KOPT-K1 (cell line): ENCODE measurements at regions not wholly inside any gene's neighbourhood (a gene's known extent, or its start where the extent isn't known, plus 50 kb on each side); places are given as distances from the start of the nearest gene placed in this dataset.

Experiments
- H3K27ac ChIP-seq: fragments of 200-600 bp; sonication (generic); 2 replicates; pipeline ENCODE4 v1.5.1; 2016; ENCODE audit warnings: antibody characterized with exemption, mild to moderate bottlenecking, low read depth, low read length; ENCODE audit not compliant: poor library complexity, severe bottlenecking
- H3K36me3 ChIP-seq: fragments of 200-600 bp; sonication (generic); 2 replicates; pipeline ENCODE4 v1.5.1; 2017; ENCODE audit warnings: antibody characterized with exemption, mild to moderate bottlenecking, low read length, moderate library complexity; ENCODE audit not compliant: insufficient read depth
- H3K9me3 ChIP-seq: fragments of 200-600 bp; sonication (generic); 2 replicates; pipeline ENCODE4 v1.5.1; 2017; ENCODE audit warnings: antibody characterized with exemption, low read length, mild to moderate bottlenecking; ENCODE audit not compliant: insufficient read depth, poor library complexity, severe bottlenecking

DNA sequence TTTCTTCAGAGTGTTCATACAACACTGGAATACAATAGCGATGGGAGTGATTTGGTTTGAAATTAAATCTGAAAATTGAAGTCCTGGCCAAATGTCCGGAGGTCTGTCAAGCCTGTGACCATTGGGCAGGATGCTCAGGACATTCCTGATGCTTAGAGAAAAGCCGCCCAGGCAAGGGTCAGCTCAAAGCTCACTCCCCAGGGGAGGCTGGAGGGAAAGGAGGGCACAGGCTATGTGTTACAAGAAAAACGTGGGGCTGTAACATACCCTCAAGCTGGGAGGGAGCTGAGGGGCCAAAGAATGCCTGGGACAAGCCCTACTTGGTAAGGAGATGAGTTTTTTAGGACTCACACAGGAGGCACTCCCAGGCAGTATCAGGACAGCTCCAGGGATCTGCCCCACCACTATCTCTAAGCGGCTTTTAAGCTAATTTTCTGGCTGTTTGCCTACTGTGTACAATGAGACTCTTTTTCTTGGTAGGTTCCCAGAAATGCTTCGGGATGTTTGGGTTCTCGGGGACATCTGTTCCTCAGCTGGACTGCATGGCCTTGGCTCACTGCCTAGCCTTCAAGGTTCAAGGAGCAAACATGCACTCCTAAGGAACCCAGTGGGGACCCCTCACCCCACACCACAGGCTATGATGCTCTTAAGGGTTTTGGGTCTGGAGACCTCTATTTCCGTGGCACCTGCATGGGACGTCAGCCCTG, 500.1 kb downstream of the BRD1 start:
- no peaks in the 10 kb centered on the region for H3K9me3 ChIP-seq

DNA sequence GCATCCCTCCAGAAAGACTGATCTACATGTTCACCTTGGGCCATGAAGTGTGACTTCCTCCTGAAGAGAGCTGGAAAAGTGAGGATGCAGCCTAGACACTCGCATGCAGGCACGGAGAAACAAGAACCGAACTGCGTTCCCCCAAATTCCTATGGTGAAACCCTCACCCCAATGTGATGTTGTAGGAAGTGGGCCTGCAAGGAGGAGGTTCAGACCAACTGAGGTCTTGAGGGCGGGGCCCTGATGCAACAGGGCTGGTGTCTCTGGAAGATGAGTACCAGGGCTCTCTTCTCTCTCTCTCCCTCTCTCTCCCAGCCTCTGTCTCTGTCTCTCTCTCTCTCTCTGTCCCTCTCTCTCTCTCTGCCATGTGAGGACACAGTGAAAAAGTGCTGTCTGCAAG, 501.1 kb downstream of the BRD1 start:
- Histone ChIP-seq H3K36me3 (no peaks in the 10 kb centered on the region), H3K27ac (no peak overlapping the region), H3K9me3 (no peaks in the 10 kb centered on the region)

More for the DNA sequence above, 500.1 kb downstream of the BRD1 start:
- H3K36me3 ChIP-seq, result no peaks in the 10 kb centered on the region
- H3K27ac ChIP-seq, result no peak overlapping the region

DNA sequence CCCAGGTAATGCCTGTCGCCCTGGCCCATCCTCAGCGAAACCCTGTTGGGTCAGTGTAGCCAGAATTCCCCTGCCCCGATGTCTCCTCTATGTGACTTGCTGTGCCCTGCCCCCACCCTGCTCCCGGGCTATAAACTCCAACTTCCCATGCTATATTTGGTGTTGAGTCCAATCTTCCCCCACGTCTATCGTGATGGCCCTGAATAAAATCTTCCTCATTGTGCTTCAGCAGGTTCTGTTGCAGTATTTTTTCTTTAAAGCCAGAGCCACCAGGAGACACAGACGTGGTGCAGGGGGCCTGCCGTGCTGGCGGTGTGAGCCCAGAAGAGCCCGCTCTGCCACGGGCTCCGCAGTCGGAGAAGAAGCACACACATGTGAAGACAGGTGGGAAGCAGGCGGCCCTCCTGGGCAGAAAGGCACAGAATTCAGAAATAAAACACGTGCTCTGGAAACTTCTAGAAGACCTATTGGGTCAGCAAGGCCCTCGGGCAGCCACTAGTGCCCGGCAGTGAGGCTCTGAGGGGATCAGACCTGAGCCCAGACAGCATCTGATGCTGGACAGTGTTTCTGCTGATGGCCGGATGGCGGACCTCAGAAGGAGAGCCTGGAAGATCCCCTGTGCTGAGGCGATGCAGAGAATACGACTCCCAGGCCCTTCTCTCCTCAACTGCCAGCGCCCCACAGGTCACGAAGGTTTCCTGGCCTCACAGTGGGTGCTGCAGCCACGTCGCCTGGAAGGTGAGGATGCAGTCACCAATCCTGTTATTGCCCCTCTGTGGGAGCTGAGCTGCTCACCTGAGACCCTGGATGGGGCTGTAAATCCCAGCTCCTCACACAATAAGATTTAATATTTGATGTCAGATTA, 501.9 kb downstream of the BRD1 start:
- H3K36me3 ChIP-seq, result no peaks in the 10 kb centered on the region
- no peaks in the 10 kb centered on the region for H3K9me3 ChIP-seq
- no peak overlapping the region for H3K27ac ChIP-seq

DNA sequence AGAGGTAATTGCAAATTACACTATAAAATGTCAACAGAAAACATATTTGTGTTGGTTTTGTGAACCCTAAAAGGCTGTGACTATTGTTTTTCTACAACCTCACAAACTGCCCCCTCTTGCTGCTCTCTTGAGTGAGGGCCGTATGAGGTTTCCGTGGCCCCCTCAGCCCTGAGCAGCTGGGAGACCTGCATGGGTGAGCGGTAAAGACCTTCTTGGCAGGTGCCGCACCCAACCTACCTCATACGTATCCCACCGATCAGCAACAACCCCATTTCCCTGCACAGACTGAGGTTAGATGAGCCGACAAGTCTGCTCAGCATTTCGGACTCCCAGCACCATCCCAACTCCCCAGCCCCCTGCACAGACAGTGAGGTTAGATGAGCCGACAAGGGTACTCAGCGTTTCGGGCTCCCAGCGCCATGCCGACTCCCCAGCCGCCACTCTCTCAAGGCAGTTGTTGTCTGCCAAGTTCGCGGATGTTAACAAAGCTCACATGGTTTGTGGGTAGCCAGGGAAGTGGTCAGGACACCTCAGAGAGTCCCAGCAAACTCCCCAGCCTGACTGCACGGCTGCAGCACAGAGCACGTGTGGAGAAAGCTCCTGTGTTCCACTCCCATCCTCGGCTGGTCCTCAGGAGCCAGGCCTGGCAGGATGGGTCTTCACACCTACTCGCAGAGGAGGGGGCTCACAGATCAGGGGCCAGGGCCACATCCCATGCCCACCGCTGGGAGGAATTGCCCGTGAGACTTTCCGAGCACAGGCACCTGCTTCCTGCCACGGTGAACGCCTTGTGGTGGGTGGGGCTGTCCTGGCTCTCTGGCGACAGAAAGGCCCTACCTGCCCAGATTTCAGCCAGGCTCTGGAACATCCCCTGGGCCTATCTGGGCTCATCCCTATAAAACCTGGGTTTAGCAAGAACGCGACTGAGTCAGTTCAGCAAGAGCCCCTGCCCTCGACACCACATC, 502.9 kb downstream of the BRD1 start:
- H3K36me3 ChIP-seq, result no peaks in the 10 kb centered on the region
- H3K27ac ChIP-seq, result no peak overlapping the region
- H3K9me3 ChIP-seq, result no peaks in the 10 kb centered on the region

DNA sequence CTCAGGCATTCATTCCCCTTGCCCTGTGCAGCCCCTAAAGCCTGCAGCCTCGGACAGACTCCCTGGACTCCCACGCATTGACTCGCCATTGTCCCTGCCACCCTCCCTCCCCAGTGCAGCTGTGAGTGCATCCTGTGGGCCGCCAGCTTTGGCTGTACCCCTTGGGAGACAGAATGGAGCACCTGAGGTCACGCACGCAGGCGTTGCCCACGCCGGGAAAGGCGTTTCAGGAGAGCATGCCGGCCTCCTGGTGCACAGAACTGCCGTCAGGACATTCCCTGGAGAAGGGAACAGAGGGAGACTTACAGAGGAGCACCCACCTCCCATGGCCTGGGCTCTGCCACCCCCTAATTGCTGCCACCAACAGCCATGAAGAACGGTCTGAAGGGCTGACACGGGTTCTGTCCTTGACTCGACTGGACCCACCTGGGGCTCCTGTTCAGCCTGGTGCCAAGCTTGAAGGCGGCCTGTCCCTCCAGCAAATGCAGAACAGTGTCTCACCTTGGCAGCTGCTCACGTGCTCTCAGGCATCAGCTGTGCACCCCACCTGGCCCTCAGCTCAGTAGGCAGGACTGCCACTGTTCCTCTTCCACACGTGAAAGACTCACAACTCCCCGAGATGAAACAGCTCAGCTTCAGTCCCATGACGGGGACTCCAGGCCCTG, 503.8 kb downstream of the BRD1 start:
- no peak overlapping the region for H3K27ac ChIP-seq
- no peaks in the 10 kb centered on the region for H3K9me3 ChIP-seq
- no peaks in the 10 kb centered on the region for H3K36me3 ChIP-seq

DNA sequence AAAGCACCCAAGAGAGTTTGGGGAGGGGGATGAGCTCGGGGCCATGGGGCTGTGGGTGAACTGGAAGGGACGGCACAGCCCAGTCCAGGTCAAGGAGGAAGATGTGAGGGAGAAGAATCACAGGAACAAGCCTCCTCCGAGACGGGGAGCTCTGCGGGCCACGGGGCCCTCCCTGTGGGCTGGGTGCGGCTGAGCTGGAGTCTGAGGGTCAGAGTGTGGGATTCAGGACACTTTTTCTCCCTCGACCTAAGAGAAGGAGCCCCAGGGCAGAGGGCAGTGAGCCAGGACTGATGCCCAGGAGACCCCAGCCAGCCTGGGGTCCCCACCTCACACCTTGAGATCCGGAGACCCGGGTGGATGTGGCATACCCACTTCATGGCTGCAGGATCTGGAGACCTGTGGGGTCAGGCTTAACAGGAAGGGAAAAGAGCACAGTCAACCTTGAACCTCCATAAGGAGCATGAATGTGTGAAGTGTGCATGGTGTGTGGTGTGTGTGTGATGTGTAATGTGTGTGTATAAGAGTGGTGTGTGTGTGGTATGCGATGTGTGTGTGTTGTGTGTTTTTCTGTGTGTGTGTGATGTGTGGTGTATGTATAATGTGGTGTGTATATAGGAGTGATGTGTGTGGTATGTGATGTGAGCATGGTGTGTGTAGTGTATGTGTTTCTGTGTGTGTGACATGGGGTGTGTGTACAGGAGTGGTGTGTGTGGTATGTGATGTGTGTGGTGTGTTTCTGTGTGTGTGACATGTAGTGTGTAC, 504.6 kb downstream of the BRD1 start:
- no peaks in the 10 kb centered on the region for H3K9me3 ChIP-seq
- no peak overlapping the region for H3K27ac ChIP-seq
- H3K36me3 ChIP-seq, result no peaks in the 10 kb centered on the region

DNA sequence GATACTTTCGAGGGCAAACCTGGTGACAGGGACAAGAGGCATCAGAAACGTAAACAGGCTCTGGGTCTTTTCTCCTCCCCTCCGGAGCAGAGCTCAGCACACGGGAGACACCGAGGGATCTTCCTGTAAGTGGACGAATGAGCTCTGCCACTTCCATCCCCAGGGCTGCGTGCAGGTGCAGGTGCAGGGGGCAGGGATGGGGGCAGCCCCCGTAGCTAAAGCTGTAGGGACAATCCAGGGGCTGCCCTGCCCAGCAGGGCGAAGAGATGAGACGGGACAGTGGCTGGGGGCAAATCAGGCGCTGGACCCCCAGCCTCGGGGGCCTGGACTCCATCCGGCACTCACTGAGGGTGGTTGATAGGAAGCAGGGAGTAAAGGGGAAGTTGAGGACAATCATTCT, 505.4 kb downstream of the BRD1 start:
- Histone ChIP-seq H3K9me3 (no peaks in the 10 kb centered on the region), H3K27ac (no peak overlapping the region), H3K36me3 (no peaks in the 10 kb centered on the region)

DNA sequence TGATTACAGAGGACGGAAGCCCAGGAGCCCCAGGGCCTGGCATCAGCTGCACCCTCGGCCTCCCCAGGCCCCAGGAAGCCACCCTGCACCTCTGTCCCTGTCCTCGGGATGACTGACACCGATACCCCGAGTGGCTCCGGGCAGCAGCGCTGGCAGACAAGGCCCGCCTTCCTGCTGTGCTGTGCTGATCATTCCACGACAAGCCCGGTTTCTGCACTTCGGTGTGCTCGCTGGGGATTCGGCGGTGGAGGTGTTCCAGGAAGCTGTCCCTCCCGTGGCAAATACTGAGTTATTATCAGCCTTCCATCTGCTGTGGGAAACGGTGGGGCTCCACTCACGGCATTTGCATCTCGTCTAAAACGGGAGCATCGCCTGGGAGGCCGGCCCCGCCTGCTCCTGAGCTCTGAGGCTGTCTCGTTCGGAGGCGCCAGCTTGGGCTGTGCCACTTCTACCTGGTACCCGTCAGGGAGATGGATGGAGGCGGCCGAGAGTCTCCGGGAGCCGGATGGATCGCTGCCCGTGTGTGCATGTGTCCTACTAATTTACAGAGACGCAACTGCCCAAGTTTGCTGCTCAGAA, 506.1 kb downstream of the BRD1 start:
- no peak overlapping the region for H3K27ac ChIP-seq
- H3K9me3 ChIP-seq, result no peaks in the 10 kb centered on the region
- no peaks in the 10 kb centered on the region for H3K36me3 ChIP-seq

DNA sequence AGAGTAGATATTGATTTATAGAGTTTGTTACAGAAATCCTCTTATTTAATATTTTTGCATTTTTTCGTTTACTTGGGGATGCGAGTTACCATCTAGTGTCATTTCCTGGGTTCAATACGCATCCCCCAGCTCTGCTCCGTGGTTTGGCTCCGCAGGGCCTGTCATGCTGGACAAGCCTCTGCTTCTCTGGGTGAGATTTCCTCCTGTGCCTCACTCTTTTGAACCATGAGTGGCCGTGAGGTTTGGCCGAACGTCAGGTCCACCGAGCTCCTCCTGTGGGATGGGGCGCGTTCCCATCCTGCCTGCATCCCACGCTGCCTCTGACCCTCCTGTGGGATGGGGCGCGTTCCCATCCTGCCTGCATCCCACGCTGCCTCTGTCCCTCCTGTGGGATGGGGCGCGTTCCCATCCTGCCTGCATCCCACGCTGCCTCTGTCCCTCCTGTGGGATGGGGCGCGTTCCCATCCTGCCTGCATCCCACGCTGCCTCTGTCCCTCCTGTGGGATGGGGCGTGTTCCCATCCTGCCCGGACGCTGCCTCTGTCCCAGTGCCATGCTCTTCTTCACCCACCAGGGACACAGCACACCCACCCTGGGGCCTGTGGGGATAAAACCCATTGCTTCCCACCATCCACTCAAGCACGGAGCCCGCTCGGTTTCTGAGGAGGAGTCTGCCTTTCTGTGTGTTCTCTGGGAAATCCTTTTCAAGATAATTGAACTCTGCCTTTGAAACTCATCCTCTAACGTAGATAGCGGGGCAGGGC, 506.8 kb downstream of the BRD1 start:
- no peak overlapping the region for H3K27ac ChIP-seq
- no peaks in the 10 kb centered on the region for H3K9me3 ChIP-seq
- H3K36me3 ChIP-seq, result no peaks in the 10 kb centered on the region

DNA sequence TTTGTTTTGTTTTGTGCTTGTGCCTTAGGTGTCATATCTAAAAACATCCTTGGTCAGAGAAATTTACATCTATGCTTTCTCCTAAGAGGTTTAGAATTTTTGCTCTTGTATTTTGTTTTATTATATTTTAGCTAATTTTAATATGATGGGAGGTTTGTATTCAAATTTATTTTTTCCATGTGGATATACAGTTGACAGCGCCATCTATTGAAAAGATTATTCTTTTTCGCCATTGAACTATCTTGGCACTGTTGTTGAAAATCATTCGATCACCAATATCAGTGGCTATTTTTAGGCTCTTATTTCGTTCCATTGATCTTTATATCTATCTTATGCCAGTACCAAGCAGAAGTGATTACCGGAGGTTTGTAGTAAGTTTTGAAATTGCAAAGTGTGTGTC, 510.3 kb downstream of the BRD1 start:
- no peaks in the 10 kb centered on the region for H3K9me3 ChIP-seq
- H3K36me3 ChIP-seq, result no peaks in the 10 kb centered on the region
- no peak overlapping the region for H3K27ac ChIP-seq

DNA sequence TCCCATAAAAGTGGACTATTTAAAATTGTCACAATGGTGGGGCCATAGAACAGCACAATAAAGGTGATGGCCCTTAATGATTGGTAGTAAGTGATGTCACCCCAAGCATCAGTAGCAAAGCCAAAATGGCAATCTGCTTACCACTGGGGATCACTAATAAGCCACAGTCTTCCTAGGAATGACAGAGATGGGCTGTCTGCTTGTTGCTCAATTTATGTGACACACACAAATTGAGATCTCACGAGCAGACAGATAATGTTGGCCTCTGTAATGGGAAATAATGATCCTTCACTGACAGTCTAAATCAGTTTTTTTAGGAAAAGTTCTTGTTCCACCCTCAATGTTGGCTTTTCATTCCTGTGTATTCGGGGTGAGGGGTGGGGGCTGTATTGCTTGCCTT, 515.1 kb downstream of the BRD1 start:
- Histone ChIP-seq H3K36me3 (no peaks in the 10 kb centered on the region), H3K9me3 (no peaks in the 10 kb centered on the region), H3K27ac (no peak overlapping the region)

DNA sequence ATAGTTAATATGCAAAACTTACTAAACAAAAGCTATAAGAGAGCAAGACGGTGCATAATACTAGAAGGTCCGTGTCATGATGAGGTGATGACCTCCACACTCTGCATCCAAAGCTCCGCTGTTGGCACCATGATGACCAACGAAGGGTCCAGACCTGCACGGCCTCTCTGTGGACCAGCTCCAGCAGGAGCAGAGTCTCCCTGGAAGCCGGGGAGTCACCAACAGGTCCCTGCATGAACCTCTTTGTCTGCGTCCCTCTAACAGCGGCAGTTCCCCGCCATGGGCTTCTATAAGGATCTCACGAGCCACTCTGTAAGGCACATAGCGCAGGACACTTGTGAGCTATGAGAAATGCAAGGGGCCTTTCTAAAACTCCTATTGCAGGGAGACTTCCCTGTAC, 517.3 kb downstream of the BRD1 start:
- H3K9me3 ChIP-seq, result no peaks in the 10 kb centered on the region
- no peaks in the 10 kb centered on the region for H3K36me3 ChIP-seq
- H3K27ac ChIP-seq, result no peak overlapping the region

DNA sequence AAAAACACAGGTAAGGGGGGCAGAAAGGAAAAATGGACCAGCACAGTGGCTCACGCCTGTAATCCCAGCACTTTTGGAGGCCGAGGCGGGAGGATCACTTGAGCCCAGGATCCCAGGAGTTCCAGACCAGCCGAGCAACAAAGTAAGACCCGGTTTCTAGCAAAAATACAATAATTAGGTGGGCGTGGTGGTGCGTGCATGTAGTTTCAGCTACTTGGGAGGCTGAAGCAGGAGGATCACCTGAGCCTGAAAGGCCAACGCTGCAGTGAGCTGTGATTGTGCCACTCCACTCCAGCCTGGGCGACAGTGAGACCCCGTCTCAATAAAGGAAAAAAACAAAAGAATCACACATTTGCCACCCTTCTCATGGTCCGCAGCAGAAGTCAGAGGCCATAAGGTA, 519.4 kb downstream of the BRD1 start:
- H3K9me3 ChIP-seq, result no peaks in the 10 kb centered on the region
- no peak overlapping the region for H3K27ac ChIP-seq

More for the DNA sequence above, 519.4 kb downstream of the BRD1 start:
- no peaks in the 10 kb centered on the region for H3K36me3 ChIP-seq
